ENCODE measurements at regions not wholly inside any gene's neighbourhood (a gene's known extent, or its start where the extent isn't known, plus 50 kb on each side); places are given as distances from the start of the nearest gene placed in this dataset.
"Not testable (repeated sequence)": the region's sequence is repeated elsewhere in the genome, so short reads cannot be mapped to it uniquely, and the experiment has no call there.

DNA sequence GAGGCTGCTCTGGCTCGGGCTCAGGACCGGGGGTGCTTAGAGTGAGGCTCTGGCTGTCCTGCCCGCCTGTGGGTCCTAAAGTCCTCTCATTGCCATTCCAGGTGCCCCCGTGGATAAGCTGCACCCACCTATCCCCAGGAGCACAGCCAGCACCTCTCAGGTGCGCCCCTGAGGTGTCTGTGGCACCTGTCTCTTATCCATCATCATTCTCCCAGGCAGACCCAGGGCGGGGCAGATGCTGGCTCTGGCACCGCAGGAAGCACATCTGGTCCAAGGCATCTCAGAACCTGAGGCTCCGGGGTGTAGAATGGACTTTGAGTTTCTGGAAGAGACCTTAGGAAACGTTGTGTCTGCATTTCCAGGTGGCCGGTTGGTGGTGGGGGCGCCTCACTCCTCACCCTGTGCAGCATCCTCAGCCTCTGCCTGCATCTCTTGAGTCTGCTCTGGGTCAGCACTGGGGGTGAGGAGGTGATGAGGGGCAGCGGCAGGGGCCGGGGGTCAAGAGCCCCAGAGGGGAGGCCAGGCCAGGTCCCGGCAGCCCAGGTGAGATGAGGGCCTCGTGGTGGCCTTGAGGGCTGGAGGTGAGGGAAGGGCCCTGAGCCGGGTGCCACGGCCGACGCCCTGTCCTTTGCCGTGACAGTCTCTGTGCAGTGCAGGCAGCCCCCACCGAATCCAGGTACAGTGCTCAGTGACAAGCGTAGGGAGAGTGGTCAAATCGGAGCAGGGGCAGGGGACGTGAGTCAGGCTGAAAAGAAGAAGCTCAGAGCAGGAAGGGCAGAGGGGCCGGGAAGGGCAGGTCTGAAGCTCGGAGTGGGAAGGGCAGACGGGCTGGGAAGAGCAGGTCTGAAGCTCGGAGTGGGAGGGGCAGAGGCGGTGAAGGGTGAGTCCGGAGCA lies 173.5 kb downstream of the NPIPB11 start:
- TF ChIP-seq EZH2phosphoT487 (conservative IDR thresholded peaks at IDR 0.05; ENCODE audit: low read length) = no peak
- TF ChIP-seq, protein P1, sequence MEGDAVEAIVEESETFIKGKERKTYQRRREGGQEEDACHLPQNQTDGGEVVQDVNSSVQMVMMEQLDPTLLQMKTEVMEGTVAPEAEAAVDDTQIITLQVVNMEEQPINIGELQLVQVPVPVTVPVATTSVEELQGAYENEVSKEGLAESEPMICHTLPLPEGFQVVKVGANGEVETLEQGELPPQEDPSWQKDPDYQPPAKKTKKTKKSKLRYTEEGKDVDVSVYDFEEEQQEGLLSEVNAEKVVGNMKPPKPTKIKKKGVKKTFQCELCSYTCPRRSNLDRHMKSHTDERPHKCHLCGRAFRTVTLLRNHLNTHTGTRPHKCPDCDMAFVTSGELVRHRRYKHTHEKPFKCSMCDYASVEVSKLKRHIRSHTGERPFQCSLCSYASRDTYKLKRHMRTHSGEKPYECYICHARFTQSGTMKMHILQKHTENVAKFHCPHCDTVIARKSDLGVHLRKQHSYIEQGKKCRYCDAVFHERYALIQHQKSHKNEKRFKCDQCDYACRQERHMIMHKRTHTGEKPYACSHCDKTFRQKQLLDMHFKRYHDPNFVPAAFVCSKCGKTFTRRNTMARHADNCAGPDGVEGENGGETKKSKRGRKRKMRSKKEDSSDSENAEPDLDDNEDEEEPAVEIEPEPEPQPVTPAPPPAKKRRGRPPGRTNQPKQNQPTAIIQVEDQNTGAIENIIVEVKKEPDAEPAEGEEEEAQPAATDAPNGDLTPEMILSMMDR (IDR thresholded peaks at IDR 0.05; ENCODE audit: insufficient read depth, low read length, poor library complexity, severe bottlenecking) = no peak
- no peak overlapping the region for H3K9ac ChIP-seq (ENCODE audit: low read length)
- no peak overlapping the region for H2AFZ ChIP-seq (ENCODE audit: low read depth, low read length, severe bottlenecking)
- no peaks in the 10 kb centered on the region for H3K79me2 ChIP-seq (ENCODE audit: insufficient read depth, low read length)
- H3K4me3 ChIP-seq (ENCODE audit: insufficient read depth, low read length, poor library complexity, severe bottlenecking) = no peak overlapping the region
- no peak overlapping the region for H3K4me2 ChIP-seq (ENCODE audit: low read depth, low read length, poor library complexity, severe bottlenecking)
- no peaks in the 10 kb centered on the region for H3K9me3 ChIP-seq (ENCODE audit: insufficient read depth, low read length)
- H3F3A ChIP-seq (ENCODE audit: insufficient read depth) = no peaks in the 10 kb centered on the region
- no peaks in the 10 kb centered on the region for H3K36me3 ChIP-seq (ENCODE audit: low read length)
- H3K27ac ChIP-seq (ENCODE audit: low read depth, low read length) = no peak overlapping the region
- H3K9me2 ChIP-seq (replicated peaks; ENCODE audit: insufficient read depth, low read length) = no peaks in the 10 kb centered on the region
- H4K20me1 ChIP-seq (ENCODE audit: low read depth, low read length) = no peaks in the 10 kb centered on the region
- no peaks in the 10 kb centered on the region for H3K27me3 ChIP-seq (ENCODE audit: low read length)

DNA sequence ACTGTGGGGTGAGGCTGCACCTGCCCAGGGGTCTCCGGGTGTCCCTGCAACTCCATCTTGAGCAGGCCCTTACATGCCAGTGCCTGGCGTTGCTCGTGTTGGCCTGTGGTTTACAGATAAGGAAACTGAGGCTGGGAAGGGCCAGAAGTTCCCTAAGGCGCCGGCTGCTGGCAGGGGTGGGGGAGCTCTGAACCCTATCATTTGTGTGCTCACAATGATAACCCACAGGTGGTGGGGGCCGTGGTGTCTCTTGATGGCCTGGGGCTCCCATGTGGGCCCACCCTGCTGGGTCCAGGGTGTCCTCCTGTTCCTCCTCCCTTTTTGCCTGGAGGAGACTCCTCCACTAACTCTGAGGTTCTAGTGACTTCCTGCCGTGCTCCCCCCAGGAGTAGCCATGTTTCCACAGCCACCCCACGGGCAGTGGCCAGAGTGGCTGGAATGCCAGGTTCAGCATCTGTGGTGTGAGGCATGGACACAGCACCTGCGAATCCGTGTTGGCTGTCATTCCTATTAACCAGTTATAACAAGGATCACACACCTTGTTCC lies 174.3 kb downstream of the NPIPB11 start:
- not testable (repeated sequence) for H3K4me2 ChIP-seq (ENCODE audit: low read depth, low read length, poor library complexity, severe bottlenecking); H4K20me1 ChIP-seq (ENCODE audit: low read depth, low read length); H3K9ac ChIP-seq (ENCODE audit: low read length); H3K27ac ChIP-seq (ENCODE audit: low read depth, low read length); H3K4me3 ChIP-seq (ENCODE audit: insufficient read depth, low read length, poor library complexity, severe bottlenecking); H3K36me3 ChIP-seq (ENCODE audit: low read length); H3K9me3 ChIP-seq (ENCODE audit: insufficient read depth, low read length); H3F3A ChIP-seq (ENCODE audit: insufficient read depth); H2AFZ ChIP-seq (ENCODE audit: low read depth, low read length, severe bottlenecking); H3K9me2 ChIP-seq (replicated peaks; ENCODE audit: insufficient read depth, low read length); H3K27me3 ChIP-seq (ENCODE audit: low read length); H3K79me2 ChIP-seq (ENCODE audit: insufficient read depth, low read length)

DNA sequence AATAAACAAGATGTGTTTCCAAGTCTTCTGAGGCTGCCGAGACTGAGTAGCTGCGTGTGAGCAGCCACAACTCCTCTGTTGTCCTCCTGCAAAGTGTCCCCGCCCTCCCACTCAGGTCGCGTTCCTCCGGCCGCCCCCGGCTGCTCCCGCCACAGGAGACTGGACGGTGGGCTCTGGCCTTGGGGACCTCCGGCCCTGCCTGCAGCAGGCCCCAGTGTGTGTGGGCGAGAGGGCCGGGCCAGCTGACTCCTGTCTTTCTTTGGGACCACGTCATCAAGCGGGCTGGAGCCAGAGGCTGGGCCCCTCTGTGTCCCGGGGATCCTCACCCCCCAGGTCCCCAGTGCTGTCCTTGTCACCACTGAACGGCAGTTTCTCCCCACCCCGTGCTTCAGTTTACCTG lies 175.3 kb downstream of the NPIPB11 start:
- Histone ChIP-seq H3K9ac (ENCODE audit: low read length) (no peak overlapping the region), H4K20me1 (ENCODE audit: low read depth, low read length) (no peaks in the 10 kb centered on the region), H3K27me3 (ENCODE audit: low read length) (no peaks in the 10 kb centered on the region), H3K9me3 (ENCODE audit: insufficient read depth, low read length) (no peaks in the 10 kb centered on the region), H3K4me3 (ENCODE audit: insufficient read depth, low read length, poor library complexity, severe bottlenecking) (no peak overlapping the region), H2AFZ (ENCODE audit: low read depth, low read length, severe bottlenecking) (no peak overlapping the region), H3K79me2 (ENCODE audit: insufficient read depth, low read length) (no peaks in the 10 kb centered on the region), H3K27ac (ENCODE audit: low read depth, low read length) (no peak overlapping the region), H3K4me2 (ENCODE audit: low read depth, low read length, poor library complexity, severe bottlenecking) (no peak overlapping the region), H3K9me2 (replicated peaks; ENCODE audit: insufficient read depth, low read length) (no peaks in the 10 kb centered on the region), H3K36me3 (ENCODE audit: low read length) (no peaks in the 10 kb centered on the region), H3F3A (ENCODE audit: insufficient read depth) (no peaks in the 10 kb centered on the region)
- TF ChIP-seq, protein P1 (IDR thresholded peaks at IDR 0.05; ENCODE audit: insufficient read depth, low read length, poor library complexity, severe bottlenecking) = no peak
- no peak for TF ChIP-seq EZH2phosphoT487 (conservative IDR thresholded peaks at IDR 0.05; ENCODE audit: low read length)

DNA sequence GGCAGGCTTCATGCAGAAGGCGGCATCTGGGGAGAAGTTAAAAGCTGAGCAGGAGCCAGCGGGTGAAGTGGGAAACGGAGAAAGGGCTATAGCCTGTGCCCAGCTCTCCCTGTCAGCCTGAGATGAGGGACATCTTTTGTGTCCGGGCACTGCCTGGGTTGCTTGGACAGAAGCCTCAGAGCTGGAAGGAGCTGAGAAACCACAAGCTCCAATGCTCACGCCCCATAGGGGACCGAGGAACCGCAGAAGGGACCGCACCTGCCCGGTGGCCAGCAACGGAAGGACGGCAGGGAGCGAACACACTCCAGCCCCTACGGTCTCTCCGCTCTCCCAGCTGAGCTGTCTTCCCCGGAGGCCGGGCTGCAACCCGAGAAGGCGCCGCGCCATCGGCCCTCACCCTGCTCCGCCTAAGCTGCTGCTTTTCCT lies 175.8 kb downstream of the NPIPB11 start:
- Histone ChIP-seq H3K36me3 (ENCODE audit: low read length) (no peaks in the 10 kb centered on the region), H3K9me2 (replicated peaks; ENCODE audit: insufficient read depth, low read length) (no peaks in the 10 kb centered on the region), H3K9ac (ENCODE audit: low read length) (no peak overlapping the region), H3K27me3 (ENCODE audit: low read length) (no peaks in the 10 kb centered on the region), H2AFZ (ENCODE audit: low read depth, low read length, severe bottlenecking) (no peak overlapping the region), H3F3A (ENCODE audit: insufficient read depth) (no peaks in the 10 kb centered on the region), H3K9me3 (ENCODE audit: insufficient read depth, low read length) (no peaks in the 10 kb centered on the region), H3K79me2 (ENCODE audit: insufficient read depth, low read length) (no peaks in the 10 kb centered on the region), H3K27ac (ENCODE audit: low read depth, low read length) (no peak overlapping the region), H3K4me3 (ENCODE audit: insufficient read depth, low read length, poor library complexity, severe bottlenecking) (no peak overlapping the region), H4K20me1 (ENCODE audit: low read depth, low read length) (no peaks in the 10 kb centered on the region), H3K4me2 (ENCODE audit: low read depth, low read length, poor library complexity, severe bottlenecking) (no peak overlapping the region)
- TF ChIP-seq, protein P1 (IDR thresholded peaks at IDR 0.05; ENCODE audit: insufficient read depth, low read length, poor library complexity, severe bottlenecking) = no peak
- no peak for TF ChIP-seq EZH2phosphoT487 (conservative IDR thresholded peaks at IDR 0.05; ENCODE audit: low read length)

DNA sequence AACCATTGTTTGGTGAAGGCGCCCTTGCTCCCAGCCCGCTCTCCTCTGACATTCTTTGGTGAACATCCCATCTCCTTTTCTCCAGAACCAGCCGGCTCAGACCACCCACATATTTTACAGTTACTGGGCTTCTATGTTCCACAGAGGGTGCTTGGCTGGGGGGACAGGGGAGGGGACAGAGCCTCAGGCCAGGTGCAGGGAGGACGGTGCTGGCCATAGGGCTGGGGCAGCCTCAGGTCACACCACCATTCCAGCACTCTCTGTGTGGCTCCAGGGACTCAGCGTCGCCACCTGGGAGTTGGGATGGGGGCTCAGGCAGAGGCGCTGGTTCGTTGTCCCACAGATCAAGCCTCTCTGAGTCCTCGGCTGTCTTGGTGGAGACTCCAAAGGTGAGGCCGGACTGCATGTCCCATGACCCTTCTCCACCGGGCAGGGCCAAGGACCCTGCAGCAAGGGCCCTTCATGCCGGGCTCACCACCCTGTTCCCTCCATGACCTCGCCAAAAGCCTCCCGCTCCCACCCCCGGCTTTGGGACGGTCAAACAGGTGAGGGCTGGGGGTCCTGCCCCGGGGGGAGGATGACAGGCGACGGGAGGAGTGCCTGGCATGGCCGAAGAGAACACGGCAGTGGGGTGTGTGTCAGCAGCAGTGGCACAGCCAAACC lies 176.4 kb downstream of the NPIPB11 start:
- not testable (repeated sequence) for H3K27ac ChIP-seq (ENCODE audit: low read depth, low read length); H3K9me2 ChIP-seq (replicated peaks; ENCODE audit: insufficient read depth, low read length); H3K4me2 ChIP-seq (ENCODE audit: low read depth, low read length, poor library complexity, severe bottlenecking); H2AFZ ChIP-seq (ENCODE audit: low read depth, low read length, severe bottlenecking); H4K20me1 ChIP-seq (ENCODE audit: low read depth, low read length); H3K9me3 ChIP-seq (ENCODE audit: insufficient read depth, low read length); H3F3A ChIP-seq (ENCODE audit: insufficient read depth); H3K27me3 ChIP-seq (ENCODE audit: low read length); H3K9ac ChIP-seq (ENCODE audit: low read length); H3K79me2 ChIP-seq (ENCODE audit: insufficient read depth, low read length); H3K36me3 ChIP-seq (ENCODE audit: low read length); H3K4me3 ChIP-seq (ENCODE audit: insufficient read depth, low read length, poor library complexity, severe bottlenecking)
